Body of pancreas (tissue), 4 donors: ENCODE measurements at regions not wholly inside any gene's neighbourhood (a gene's known extent, or its start where the extent isn't known, plus 50 kb on each side); places are given as distances from the start of the nearest gene placed in this dataset.

Source experiments
- CTCF ChIP-seq, 7 experiments: fragments of 450-650 bp in 4 of 7; fragments of 200-600 bp in 3 of 7; sonication (generic) in 3 of 7; IDR thresholded peaks; one replicate each; pipeline ENCODE4 v1.5.1; 2016 to 2019; ENCODE audit warnings: antibody characterized with exemption in 7 of 7
- POLR2A ChIP-seq, 3 donors: fragments of 450-650 bp; IDR thresholded peaks; one replicate each; pipeline ENCODE4 v1.6.1; 2016; ENCODE audit warnings: antibody characterized with exemption in 3 of 3, mild to moderate bottlenecking in 2 of 3

- TF ChIP-seq CTCF (IDR thresholded peaks at IDR 0.05) (no peak), POLR2A (IDR thresholded peaks at IDR 0.05) (no peak)
Measured at GRCh38 chr1:30817077-30817438, 59.5 kb upstream of the LAPTM5 start.
